IMR-90 (cell line): ENCODE measurements at regions not wholly inside any gene's neighbourhood (a gene's known extent, or its start where the extent isn't known, plus 50 kb on each side); places are given as distances from the start of the nearest gene placed in this dataset.

Experiments
- CEBPB ChIP-seq: IDR thresholded peaks from 2 replicates; pipeline ENCODE4 v1.6.1; 2012; ENCODE audit warnings: low read depth, low read length, improper control_type of control experiment
- CTCF ChIP-seq: conservative IDR thresholded peaks from 2 replicates; pipeline ENCODE4 v1.5.1; 2012; ENCODE audit warnings: mild to moderate bottlenecking, low read depth, low read length, improper control_type of control experiment
- FOS ChIP-seq: fragments of 150-350 bp; IDR thresholded peaks from 2 replicates; pipeline ENCODE4 v1.6.1; 2016; ENCODE audit warnings: low read depth, low read length
- MAZ ChIP-seq: IDR thresholded peaks from 2 replicates; pipeline ENCODE4 v1.6.1; 2012; ENCODE audit warnings: low read depth, mild to moderate bottlenecking, low read length, improper control_type of control experiment, moderate library complexity, borderline replicate concordance
- POLR2A ChIP-seq: IDR thresholded peaks from 2 replicates; pipeline ENCODE4 v1.6.1; 2012; ENCODE audit warnings: mild to moderate bottlenecking, low read depth, low read length
- USF2 ChIP-seq: fragments of 150-350 bp; IDR thresholded peaks from 2 replicates; pipeline ENCODE4 v1.6.1; 2017; ENCODE audit warnings: mild to moderate bottlenecking, antibody characterized with exemption, low read length, low read depth

GRCh38 chr16:86110134-86110533, 211.2 kb downstream of the IRF8 start:
- TF ChIP-seq CTCF (no peak), FOS (no peak), POLR2A (no peak), MAZ (no peak), USF2 (no peak), CEBPB (no peak)
